ENCODE measurements at regions not wholly inside any gene's neighbourhood (a gene's known extent, or its start where the extent isn't known, plus 50 kb on each side); places are given as distances from the start of the nearest gene placed in this dataset.

DNA sequence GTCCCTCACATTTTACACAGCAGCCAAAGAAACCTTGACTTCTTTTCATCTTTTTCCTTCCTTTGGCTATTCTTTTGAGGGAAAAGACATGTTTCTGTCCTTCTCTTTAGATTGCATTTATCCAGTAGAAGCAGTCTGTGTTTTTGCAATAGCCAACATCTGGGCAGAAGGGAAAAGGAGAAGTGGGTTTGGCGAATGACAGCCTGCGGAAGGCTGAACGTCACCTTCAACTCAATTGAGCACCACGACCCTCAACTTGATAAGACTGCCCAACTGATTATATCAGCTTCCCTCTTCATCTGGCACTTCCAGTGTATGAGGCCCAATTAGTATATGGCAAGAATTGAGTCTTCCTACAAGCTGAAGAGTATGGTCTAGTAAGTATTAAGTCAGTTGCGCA, 1997.6 kb upstream of the WWC1 start:
- DNase-seq: no peak

DNA sequence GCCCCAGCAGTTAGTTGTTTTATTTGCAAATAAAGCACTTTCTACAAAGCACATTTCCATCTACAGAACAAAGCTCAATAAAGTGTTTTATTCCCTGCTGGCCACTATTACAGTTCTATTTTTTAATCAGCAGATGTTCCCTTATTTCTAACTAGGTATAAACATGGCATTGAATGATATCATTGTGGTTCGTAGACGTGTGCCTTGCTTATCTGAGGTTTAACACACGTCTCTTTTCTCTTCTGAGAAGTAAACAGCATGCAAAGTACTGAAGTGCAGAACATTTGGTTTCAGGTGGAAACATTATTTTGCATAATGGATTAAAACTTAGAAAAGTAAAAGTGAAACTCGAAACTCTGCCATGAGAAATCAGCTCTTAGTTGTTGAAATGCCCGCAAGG, 1989.3 kb upstream of the WWC1 start:
- DNase-seq: peak; percentile 45 to 58

DNA sequence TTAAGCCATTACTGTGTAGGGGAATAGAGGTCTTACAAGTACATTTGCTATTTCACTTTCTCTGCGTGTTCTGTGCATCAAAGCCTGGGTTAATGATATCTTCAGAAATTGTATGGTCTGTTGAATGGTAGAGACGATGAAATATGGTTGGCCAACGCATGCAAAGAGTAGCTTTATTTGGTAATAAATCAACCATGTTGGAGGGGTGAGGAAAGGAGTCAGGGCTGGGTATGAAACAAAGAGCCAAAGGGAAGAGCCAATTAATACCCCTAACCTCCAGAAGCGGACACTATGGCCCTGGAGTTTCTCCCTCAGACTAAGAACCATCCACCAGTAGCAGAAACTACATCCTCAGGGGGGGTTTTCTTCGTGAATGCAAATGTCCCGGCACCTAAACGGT, 1974.0 kb upstream of the WWC1 start:
- no peak for DNase-seq

DNA sequence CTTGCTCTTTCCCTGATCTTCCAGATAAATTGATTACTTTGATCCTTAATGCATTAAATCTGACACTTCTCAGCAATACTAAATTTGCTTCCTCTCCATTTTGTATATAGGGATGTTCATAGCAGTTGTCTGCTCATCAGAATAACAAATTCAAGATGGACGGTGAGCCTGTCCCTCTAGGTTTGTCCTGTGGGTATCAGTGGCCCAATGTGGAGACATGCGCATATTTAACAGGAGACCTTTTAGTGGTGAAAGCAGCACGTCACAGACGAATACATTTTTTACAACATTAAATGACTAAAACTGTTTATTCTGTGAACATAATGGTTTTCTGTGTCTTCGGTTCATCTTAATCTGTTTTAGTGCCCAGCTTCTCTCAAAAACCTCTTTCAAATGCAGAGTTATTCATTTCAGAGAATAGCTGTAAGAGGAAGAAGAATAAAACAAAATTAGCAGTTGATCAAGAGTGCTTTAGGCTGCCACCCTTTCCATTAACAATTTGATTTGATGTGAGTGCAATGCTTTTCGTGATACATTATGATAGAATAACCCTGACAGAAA, 1970.4 kb upstream of the WWC1 start:
- no peak for DNase-seq

DNA sequence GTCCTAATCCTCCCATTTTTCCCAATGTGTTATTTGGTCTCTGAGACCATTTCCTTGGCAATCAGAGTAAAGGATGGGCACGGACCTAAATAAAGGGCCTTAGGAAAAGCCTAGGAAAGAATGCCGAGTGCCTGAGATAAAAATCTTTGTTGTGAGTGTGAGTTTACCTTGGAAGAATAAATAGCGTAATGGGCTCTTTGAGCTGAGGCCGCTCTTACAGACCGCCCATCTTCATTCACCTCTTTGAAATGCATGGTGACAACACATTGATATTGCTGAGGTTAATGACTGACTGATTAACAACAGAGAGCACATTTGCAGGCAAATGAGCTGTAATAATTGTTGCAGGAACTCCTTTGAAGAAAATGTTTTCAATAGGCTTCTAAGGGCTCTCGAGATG, 1967.1 kb upstream of the WWC1 start:
- no peak for DNase-seq

DNA sequence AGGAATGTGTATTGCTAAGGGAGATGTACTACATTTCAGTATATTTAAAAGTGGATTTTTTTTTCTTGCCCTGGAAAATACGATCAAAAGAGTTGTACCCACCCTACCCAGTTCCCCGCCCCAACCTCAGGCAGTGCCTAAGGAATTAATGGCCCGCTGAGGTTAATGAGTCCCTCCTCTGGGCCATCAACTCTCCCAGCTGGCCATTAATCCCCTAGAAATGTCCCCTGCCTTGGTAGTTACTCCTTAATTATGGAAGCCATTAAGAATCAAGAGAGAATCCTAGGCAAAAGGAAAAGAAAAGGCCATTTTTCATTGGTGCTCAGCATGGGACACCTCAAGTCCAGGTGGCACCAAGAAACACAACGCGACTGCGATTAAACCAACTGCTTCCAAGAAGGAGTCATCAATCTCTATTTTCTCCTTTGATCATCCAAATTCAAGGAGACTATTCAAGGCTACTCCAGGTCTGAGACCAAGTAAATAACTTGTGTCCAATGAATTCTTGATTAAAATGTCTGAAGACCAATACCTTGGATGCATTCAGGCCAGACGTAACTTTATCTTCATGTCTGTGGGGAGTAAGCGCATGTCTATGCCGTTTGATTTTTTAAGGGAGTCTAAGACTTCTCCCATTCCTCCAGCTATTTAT, 1962.2 kb upstream of the WWC1 start:
- no peak for DNase-seq

DNA sequence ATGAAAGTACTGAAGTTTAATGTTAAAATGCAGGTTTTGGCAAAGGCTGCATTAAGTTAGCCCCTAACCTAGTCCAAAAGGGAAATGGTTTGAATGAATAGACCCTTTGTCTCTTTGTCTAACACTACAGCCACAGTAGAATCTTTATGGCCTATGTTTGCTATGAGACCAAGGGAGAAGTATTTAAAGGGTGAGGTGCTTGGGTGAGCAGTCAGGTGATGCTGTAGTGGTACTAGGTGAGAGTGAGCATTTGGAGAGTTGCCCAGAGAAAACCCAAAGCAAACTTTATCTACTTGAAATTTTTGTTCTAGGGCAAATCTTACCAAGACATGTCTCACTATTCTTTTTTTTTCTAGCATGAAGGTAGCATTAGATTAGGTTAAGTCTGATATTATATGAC, 1961.4 kb upstream of the WWC1 start:
- peak in 1 of 2 experiments; percentile 16 for DNase-seq

DNA sequence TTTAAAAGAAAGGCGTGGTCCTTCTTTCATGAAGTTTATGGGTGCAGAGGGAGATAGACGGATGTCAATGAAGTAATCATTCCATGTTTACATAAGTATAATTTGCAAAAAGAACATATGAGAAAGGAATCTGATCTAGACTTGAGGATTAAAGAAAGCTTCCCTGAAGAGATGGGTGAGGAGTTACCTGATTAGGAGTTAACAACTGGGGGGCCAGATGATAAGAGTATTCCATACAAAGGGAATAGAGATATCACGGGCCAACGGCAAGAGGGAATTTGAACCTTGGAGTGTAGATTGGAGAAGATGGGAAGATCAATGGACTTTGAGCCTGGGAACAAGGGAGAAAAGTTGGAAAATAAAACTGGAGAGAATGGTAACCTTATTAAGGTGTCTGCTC, 1959.9 kb upstream of the WWC1 start:
- DNase-seq: no peak

DNA sequence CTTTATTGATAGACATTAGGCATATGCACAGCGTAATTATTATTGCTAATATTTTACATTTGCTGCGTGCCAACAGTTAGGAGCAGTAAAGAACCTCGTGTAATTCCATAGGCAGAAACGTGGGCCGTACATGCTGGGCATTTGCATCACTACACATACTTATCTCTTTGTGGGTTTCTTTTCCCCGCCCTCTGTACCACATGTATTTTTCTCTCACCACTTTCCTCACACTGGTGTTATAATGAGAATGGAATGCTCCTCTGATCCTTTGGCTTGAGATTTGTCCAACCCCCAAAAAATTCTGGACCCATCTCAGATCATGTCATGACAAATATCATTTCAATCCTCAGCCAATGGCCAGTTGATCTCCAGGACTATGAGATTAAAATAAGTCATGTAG, 1952.6 kb upstream of the WWC1 start:
- no peak for DNase-seq

DNA sequence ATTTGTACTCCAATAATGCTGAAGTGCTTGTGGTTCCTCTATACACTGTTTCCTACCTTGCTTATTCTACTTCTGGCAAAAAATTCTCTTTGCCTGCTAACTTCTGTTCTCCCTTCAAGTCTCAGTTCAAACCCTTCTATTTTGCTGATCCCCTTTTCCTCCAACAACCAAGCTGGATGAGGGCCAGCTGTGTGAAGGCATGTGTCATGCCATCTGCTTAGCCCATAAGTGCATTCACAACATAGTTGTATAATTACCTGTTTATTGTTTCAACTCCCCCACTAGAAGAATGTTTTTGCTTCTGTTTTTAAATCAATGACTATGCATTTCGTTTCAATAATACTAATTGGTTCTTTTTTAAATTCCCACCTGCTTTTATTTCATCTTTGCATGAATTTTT, 1951.4 kb upstream of the WWC1 start:
- DNase-seq: no peak

DNA sequence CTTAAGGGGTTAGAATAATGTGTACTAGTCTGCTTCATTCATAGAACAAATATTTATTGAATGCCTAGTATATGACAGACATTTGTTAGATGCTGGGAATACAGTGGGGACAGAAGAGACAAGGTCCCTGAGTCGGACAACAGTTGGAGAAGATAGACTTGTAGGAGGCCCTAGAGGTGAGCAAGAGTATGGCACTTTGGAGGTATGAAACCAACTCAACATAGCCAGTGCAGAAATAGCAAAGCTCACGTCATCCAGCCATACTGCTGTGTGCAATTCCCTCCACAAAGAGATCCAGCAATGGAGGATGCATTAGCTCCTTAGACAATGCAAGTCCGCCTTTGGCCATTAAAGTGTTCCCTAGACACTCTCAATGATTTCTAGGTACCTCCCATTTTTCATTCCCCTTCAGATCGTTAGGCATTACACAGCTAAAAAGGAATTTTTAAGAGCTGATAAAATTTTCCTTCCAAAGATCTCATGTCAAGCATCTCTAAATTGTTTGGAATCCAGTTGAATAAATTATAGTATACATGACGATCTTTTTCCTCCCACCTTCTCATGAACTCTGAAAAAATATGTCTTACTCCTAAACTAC, 1949.6 kb upstream of the WWC1 start:
- no peak for DNase-seq

DNA sequence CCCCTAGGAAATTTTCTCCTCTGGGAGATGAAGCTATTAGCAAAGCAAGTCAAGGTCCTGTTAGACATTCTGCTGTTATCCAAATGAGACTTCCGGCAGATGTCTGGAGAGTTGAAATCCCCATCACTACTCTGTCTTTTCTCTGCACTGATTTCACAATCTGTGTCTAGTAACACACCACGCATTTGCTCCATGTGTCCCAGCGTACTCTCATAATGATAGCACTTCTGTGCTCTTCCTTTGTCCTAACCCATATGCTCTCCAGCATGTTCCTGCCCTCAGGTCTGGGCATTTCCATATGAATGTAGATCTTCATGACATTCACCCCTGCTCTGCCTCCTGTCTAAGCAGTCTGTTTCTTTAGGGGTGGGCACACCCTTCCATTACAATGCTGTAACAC, 1949.0 kb upstream of the WWC1 start:
- no peak for DNase-seq

DNA sequence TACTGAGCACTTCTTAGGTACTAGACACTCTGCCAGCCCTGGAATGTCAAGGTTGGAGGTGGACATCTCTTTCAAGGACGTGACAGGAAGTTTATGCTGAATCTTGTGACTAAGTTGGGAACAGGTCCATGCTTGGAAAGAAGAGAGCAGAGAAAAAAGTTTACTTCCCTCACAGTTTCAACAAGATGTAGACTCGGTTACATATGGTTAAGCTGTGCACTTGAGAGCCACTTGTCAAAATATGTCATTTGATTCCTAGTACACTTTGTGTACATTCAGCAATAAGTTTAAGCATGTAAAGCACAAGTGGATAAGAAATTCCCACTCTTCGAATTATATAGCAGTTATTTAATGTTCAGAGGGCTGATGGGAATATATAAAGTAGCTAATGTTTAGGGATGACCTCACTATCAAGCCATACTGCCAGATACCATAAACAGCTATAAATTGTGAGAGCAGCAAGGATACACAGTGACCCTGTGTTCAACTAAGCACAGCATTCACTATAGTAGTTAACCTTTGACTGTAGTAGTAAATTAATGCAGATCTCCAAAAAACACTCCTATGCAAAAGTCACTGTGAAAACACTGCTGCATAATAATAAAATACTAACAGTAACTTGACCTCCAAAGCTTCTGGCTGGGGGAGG, 1944.6 kb upstream of the WWC1 start:
- peak in 1 of 2 experiments; percentile 2 for DNase-seq

DNA sequence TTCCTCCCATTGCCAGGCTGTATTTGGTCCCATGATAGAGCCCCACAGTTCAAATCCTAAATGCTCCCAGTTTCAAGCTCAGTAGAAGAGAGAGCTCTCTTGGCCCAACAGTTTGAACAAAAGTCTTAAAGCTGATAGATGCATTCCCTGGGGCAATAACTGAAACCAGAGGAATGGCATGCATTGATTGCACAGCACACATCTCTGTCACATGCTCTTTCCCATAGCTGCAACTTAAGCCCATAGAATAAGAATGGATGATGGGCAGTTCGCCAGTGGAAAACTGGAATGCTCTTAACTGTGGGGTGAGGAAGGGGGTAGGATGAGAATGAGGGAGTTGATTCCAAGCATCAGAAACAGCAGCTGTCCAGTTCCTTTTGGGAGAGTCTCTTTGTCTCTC, 1942.4 kb upstream of the WWC1 start:
- no peak for DNase-seq

DNA sequence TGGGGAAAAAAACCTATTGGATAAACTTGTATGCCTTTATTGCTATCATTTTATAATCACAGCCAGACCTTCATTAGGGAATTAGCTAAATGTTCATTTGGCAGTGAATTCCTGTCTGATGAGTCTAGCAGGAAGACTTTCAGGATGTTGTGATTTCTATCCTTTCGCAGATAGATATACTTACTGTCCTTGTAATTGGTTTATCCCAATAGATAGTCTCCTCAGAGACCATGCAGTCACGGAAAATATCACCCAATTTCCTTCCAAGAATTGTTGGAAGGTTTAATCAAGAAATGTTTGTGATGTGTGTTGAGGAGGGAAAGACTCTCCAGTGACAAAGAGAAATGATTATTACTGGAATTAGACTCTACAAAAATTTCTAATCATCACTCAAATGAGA, 1937.9 kb upstream of the WWC1 start:
- DNase-seq: no peak

DNA sequence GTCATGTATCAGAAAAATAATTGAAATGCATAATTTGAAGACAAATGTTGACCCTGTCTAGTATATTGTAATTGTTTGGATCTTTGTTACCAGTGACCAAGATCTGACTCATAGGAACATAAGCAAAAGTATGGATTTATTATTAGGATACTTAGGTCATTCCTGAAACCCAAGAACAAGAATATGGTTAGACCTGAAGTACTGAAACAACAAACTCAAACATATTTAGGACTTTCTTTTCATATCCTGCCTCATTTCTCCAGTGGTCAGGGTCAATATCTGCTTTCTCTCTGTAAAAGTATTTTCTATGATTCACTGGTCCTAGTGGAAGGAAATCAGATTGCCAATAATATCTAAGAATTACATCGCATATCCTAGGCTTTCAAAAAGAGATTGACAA, 1937.1 kb upstream of the WWC1 start:
- DNase-seq: no peak

DNA sequence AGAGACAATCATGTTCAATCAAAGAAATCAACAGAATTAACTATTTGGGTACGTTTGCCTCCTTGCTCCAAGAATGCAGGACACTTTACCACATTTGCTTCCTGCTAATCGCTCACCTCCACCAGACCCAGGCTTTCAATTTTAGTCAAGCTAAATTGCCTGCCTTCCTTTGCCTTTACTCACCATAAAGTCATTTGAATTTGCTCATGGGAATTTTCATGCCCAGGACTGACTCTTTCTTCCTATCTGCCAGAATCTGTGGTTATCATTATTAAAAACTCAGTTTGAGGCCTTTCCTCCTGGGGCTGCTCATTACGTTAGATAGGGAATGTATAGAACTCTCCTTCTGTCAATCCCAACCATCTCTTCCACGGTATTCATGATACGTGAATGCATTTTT, 1935.3 kb upstream of the WWC1 start:
- DNase-seq: no peak

DNA sequence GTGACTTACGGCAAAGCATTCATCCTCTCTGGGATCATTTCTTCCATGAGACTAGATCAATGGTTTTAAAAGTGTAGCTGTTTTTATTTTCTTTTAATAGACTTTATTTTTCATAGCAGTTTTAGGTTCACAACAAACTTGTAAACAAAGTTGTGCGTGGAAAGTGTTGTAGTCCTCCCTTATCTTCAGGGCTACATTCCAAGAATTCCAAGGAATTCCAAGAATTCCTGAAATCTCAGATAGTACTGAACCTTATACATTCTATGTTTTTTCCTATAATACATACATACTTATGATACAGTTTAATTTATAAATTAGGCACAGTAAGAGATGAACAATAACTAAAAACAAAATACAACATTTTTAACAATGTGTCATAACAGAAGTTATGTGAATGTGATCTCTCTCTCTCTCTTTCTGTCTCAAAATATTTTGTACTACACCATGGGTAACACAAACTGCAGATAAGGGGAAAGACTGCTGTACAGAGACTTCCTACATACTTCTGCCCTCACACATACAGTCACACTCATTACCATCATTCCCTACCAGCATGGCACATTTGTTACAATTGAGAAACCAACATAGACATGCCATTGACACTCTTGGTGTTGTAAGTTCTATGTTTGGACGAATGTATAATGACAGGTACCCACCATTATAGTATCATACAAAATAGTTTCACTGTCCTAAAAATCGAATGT, 1933.2 kb upstream of the WWC1 start:
- no peak for DNase-seq

DNA sequence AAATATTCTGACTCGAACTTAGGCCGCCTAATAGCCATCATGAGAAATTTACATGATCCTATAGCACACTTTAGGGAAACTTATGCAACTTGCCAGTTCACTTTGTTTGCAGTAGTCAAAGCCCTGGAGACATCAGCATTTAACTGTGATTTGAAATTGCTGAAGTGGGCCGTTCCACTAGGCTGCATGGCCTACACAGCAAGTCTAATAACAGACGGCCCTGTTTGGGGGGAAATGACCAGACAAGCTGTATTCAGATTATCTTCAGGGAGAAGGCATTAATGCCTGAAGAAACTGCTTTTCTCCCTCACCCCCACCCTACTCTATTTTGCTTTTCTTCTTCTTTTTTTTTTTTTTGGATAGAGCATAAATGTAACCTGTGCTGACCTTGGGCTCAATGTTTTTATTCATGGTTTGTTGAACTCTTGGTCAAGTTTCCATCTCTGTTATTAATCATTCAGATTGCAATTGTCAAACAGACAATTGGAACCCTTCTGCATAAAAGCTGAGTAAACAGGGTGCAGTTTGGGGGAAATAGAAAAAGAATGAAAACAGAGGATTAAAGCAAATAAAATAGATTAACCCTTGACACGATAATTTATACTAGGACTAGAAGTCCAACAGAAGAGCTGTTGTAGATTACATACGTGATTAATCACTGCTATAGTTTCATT, 1928.2 kb upstream of the WWC1 start:
- no peak for DNase-seq

DNA sequence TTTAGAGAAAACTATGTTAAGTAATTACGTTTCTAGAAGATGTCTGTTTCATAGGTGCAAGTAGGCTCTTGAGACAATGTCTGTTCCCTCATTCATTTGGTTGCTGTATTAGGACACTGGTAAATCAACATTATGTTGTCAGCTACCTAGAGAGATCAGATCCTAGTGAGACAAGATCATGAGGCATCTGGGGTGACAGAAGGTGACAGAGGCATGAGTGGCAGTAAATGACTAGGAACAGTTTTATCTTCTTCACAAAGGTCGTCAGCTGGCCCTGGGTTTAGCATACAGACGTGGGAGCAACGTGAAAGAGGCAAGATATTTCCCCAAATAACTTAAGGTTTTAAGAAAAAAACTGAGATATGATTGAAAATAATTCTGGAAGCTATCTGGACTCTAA, 1926.3 kb upstream of the WWC1 start:
- no peak for DNase-seq

DNA sequence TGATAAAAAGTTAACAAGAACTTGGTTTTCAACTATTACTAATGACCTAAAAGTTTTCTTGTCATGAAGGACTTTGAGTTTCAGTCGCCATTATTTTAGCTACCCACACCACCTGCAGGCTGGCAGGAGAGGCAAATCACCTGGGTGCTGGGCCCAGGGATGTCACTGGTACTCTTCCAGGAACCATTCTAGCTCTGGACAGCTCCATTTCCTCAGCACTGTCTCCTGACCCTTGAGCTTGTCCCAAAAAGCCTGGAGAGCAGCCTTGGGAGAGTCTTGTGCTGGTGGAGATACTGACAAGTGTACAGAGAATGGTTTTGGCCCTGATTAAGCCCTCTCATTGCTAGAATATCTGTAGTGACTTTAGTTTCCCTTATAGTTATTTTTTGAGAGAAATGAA, 1924.1 kb upstream of the WWC1 start:
- no peak for DNase-seq

DNA sequence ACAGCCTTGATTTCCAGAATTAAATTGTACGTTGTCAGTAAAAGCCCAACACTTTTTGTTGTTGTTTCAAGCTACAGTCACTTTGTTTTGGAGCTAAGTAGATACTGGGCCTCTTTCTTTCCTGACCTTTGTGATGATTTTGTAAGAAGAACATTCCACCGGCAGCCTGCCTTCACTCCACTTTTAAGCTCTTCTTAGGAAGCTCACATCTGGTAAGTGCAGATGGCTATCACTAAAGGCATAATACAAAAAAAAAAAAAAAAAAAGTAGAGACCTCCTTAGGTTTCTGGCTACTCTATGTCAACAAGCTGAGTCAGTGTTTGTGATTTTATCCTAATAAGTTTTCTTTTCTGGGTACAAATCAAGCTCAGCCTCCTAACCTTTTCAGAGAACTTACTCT, 1922.1 kb upstream of the WWC1 start:
- no peak for DNase-seq

DNA sequence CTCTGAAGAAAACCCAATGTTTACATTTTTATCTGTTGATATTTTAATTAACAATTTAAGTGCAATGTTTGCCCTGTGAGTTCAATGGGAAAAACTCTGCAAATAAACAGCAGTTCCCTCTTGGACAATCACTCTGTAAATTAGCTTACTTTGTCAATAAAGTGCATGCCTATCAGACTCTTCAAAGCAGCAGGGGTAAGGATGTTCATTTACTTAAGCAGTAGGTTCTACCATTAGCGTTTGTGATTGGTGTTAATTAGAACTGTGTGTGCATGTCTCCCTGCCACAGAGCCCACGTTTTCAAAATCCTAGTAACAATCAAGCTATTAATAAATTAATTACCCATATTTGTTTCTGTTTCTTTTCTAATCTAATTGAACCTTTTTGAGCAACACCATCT, 1921.6 kb upstream of the WWC1 start:
- DNase-seq: no peak

Measured in NCI-H526 (cell line).